GM23338 (cell line): ENCODE measurements at regions not wholly inside any gene's neighbourhood (a gene's known extent, or its start where the extent isn't known, plus 50 kb on each side); places are given as distances from the start of the nearest gene placed in this dataset.

Experiments
- CREB1 ChIP-seq: fragments of 250-450 bp; sonication (Bioruptor Pico); IDR thresholded peaks from 2 replicates; pipeline ENCODE4 v1.5.0; 2020; ENCODE audit warnings: low read depth, mild to moderate bottlenecking, moderate library complexity
- EZH2 ChIP-seq: fragments of 200-600 bp; sonication (generic); IDR thresholded peaks from one replicate; pipeline ENCODE4 v1.8.0; 2017; ENCODE audit warnings: antibody characterized with exemption, mild to moderate bottlenecking, low read depth; ENCODE audit not compliant: unreplicated experiment
- EZH2phosphoT487 ChIP-seq: fragments of 200-600 bp; sonication (generic); IDR thresholded peaks from one replicate; pipeline ENCODE4 v1.8.1; 2018; ENCODE audit warnings: antibody characterized with exemption; ENCODE audit not compliant: unreplicated experiment
- JUNB ChIP-seq: IDR thresholded peaks from one replicate; pipeline ENCODE4 v1.6.1; 2016; ENCODE audit warnings: antibody characterized with exemption; ENCODE audit not compliant: unreplicated experiment
- NANOG ChIP-seq: IDR thresholded peaks from 2 replicates; pipeline ENCODE4 v1.6.1; 2016; ENCODE audit warnings: antibody characterized with exemption, borderline replicate concordance
- POLR2AphosphoS5 ChIP-seq: IDR thresholded peaks from 2 replicates; pipeline ENCODE4 v1.6.1; 2016; ENCODE audit warnings: antibody characterized with exemption, low read depth
- ZNF114 ChIP-seq: fragments of 250-450 bp; sonication (Bioruptor Pico); IDR thresholded peaks from 2 replicates; pipeline ENCODE4 v1.5.0; 2020; ENCODE audit warnings: mild to moderate bottlenecking, moderate library complexity
- ZNF331 ChIP-seq: fragments of 250-450 bp; sonication (Bioruptor Pico); IDR thresholded peaks from 2 replicates; pipeline ENCODE4 v1.5.0; 2020; ENCODE audit warnings: low read depth, mild to moderate bottlenecking, moderate library complexity
- TF ChIP-seq, protein P1 (sequence below), 2 experiments: fragments of 200-600 bp in 1 of 2; sonication (generic) in 1 of 2; conservative IDR thresholded peaks; 2 replicates each; pipeline versions ENCODE4 v1.5.1 to v1.6.1; 2016 to 2017; ENCODE audit warnings: antibody characterized with exemption in 2 of 2, low read depth in 2 of 2, mild to moderate bottlenecking in 2 of 2, moderate library complexity in 1 of 2
- TF ChIP-seq, protein P2 (sequence below): fragments of 250-450 bp; sonication (Bioruptor Pico); IDR thresholded peaks from 2 replicates; pipeline ENCODE4 v1.5.0; 2020; ENCODE audit warnings: mild to moderate bottlenecking, moderate library complexity
- TF ChIP-seq, protein P3 (sequence below): IDR thresholded peaks from one replicate; pipeline ENCODE4 v1.6.1; 2018; ENCODE audit warnings: antibody characterized with exemption; ENCODE audit not compliant: unreplicated experiment

DNA sequence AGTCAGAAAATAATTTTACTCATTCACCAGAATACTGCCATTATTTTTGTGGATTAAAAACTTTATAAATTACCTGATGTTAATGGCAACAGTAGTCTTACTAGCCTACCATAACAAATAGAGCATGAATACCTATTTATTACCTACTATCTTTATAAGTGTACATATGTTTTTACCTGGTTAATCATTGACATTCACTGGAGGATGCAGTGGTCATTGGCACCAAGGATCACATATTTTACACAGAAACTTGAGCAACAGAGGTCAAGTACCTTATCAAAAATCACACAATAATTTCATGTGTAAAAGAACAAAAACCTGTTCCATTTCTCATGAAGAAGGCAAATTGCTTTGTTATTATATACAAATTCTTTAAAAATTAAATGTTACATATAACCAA, 1284.9 kb upstream of the NCAM2 start:
- TF ChIP-seq, protein P1, sequence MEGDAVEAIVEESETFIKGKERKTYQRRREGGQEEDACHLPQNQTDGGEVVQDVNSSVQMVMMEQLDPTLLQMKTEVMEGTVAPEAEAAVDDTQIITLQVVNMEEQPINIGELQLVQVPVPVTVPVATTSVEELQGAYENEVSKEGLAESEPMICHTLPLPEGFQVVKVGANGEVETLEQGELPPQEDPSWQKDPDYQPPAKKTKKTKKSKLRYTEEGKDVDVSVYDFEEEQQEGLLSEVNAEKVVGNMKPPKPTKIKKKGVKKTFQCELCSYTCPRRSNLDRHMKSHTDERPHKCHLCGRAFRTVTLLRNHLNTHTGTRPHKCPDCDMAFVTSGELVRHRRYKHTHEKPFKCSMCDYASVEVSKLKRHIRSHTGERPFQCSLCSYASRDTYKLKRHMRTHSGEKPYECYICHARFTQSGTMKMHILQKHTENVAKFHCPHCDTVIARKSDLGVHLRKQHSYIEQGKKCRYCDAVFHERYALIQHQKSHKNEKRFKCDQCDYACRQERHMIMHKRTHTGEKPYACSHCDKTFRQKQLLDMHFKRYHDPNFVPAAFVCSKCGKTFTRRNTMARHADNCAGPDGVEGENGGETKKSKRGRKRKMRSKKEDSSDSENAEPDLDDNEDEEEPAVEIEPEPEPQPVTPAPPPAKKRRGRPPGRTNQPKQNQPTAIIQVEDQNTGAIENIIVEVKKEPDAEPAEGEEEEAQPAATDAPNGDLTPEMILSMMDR (conservative IDR thresholded peaks at IDR 0.05; ENCODE audit: low read depth in 2 of 2): no peak
- TF ChIP-seq CREB1 (CRISPR knock-in tag): no peak
- TF ChIP-seq EZH2: no peak
- no peak for TF ChIP-seq POLR2AphosphoS5
- no peak for TF ChIP-seq EZH2phosphoT487
- TF ChIP-seq, protein P2, sequence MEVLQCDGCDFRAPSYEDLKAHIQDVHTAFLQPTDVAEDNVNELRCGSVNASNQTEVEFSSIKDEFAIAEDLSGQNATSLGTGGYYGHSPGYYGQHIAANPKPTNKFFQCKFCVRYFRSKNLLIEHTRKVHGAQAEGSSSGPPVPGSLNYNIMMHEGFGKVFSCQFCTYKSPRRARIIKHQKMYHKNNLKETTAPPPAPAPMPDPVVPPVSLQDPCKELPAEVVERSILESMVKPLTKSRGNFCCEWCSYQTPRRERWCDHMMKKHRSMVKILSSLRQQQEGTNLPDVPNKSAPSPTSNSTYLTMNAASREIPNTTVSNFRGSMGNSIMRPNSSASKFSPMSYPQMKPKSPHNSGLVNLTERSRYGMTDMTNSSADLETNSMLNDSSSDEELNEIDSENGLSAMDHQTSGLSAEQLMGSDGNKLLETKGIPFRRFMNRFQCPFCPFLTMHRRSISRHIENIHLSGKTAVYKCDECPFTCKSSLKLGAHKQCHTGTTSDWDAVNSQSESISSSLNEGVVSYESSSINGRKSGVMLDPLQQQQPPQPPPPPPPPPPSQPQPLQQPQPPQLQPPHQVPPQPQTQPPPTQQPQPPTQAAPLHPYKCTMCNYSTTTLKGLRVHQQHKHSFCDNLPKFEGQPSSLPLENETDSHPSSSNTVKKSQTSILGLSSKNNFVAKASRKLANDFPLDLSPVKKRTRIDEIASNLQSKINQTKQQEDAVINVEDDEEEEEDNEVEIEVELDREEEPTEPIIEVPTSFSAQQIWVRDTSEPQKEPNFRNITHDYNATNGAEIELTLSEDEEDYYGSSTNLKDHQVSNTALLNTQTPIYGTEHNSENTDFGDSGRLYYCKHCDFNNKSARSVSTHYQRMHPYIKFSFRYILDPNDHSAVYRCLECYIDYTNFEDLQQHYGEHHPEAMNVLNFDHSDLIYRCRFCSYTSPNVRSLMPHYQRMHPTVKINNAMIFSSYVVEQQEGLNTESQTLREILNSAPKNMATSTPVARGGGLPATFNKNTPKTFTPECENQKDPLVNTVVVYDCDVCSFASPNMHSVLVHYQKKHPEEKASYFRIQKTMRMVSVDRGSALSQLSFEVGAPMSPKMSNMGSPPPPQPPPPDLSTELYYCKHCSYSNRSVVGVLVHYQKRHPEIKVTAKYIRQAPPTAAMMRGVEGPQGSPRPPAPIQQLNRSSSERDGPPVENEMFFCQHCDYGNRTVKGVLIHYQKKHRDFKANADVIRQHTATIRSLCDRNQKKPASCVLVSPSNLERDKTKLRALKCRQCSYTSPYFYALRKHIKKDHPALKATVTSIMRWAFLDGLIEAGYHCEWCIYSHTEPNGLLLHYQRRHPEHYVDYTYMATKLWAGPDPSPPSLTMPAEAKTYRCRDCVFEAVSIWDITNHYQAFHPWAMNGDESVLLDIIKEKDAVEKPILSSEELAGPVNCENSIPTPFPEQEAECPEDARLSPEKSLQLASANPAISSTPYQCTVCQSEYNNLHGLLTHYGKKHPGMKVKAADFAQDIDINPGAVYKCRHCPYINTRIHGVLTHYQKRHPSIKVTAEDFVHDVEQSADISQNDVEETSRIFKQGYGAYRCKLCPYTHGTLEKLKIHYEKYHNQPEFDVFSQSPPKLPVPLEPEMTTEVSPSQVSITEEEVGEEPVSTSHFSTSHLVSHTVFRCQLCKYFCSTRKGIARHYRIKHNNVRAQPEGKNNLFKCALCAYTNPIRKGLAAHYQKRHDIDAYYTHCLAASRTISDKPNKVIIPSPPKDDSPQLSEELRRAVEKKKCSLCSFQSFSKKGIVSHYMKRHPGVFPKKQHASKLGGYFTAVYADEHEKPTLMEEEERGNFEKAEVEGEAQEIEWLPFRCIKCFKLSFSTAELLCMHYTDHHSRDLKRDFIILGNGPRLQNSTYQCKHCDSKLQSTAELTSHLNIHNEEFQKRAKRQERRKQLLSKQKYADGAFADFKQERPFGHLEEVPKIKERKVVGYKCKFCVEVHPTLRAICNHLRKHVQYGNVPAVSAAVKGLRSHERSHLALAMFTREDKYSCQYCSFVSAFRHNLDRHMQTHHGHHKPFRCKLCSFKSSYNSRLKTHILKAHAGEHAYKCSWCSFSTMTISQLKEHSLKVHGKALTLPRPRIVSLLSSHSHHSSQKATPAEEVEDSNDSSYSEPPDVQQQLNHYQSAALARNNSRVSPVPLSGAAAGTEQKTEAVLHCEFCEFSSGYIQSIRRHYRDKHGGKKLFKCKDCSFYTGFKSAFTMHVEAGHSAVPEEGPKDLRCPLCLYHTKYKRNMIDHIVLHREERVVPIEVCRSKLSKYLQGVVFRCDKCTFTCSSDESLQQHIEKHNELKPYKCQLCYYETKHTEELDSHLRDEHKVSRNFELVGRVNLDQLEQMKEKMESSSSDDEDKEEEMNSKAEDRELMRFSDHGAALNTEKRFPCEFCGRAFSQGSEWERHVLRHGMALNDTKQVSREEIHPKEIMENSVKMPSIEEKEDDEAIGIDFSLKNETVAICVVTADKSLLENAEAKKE (CRISPR knock-in tag): no peak
- TF ChIP-seq JUNB: no peak
- no peak for TF ChIP-seq NANOG
- TF ChIP-seq, protein P3, sequence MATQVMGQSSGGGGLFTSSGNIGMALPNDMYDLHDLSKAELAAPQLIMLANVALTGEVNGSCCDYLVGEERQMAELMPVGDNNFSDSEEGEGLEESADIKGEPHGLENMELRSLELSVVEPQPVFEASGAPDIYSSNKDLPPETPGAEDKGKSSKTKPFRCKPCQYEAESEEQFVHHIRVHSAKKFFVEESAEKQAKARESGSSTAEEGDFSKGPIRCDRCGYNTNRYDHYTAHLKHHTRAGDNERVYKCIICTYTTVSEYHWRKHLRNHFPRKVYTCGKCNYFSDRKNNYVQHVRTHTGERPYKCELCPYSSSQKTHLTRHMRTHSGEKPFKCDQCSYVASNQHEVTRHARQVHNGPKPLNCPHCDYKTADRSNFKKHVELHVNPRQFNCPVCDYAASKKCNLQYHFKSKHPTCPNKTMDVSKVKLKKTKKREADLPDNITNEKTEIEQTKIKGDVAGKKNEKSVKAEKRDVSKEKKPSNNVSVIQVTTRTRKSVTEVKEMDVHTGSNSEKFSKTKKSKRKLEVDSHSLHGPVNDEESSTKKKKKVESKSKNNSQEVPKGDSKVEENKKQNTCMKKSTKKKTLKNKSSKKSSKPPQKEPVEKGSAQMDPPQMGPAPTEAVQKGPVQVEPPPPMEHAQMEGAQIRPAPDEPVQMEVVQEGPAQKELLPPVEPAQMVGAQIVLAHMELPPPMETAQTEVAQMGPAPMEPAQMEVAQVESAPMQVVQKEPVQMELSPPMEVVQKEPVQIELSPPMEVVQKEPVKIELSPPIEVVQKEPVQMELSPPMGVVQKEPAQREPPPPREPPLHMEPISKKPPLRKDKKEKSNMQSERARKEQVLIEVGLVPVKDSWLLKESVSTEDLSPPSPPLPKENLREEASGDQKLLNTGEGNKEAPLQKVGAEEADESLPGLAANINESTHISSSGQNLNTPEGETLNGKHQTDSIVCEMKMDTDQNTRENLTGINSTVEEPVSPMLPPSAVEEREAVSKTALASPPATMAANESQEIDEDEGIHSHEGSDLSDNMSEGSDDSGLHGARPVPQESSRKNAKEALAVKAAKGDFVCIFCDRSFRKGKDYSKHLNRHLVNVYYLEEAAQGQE: no peak
- TF ChIP-seq ZNF331 (CRISPR knock-in tag): no peak
- no peak for TF ChIP-seq ZNF114 (CRISPR knock-in tag)
